CD4-positive, alpha-beta T cell (primary cell): ENCODE measurements at regions not wholly inside any gene's neighbourhood (a gene's known extent, or its start where the extent isn't known, plus 50 kb on each side); places are given as distances from the start of the nearest gene placed in this dataset.

Experiments
- ATAC-seq: fragments of 200-7000 bp; cut with Tn5 transposase; one replicate; pipeline ENCODE4 v1.10.0; 2022; ENCODE audit warnings: mild to moderate bottlenecking; ENCODE audit not compliant: poor library complexity
- CTCF ChIA-PET: fragments of 350-600 bp; sonication (Branson Sonifier 250); formaldehyde crosslinking; loops from one replicate; lab custom pipeline; 2021; ENCODE audit warnings: antibody characterized with exemption, inconsistent platforms; lab: Charles Lee
- POLR2A ChIA-PET: fragments of 350-600 bp; sonication (Branson Sonifier 250); formaldehyde crosslinking; loops from one replicate; lab custom pipeline; 2021; ENCODE audit warnings: antibody characterized with exemption, inconsistent platforms; lab: Charles Lee
- DNase-seq, 14 experiments: peaks; one replicate each; pipeline ENCODE4 v3.0.0-alpha.2; 2013 to 2020; ENCODE audit warnings: mixed read lengths in 2 of 14
- H3K27ac ChIP-seq, 2 donors: one replicate each; pipeline versions ENCODE4 v1.5.1 to v1.7.0; 2013; ENCODE audit warnings: low read length in 2 of 2, low read depth in 1 of 2, mild to moderate bottlenecking in 1 of 2
- H3K27me3 ChIP-seq, 2 experiments: 1 replicate in 1 of 2; 2 replicates in 1 of 2; pipeline versions ENCODE4 v1.6.1 to v1.7.0; 2013; ENCODE audit warnings: low read length in 2 of 2, control low read depth in 1 of 2, mild to moderate bottlenecking in 1 of 2, moderate library complexity in 1 of 2; ENCODE audit not compliant: insufficient read depth in 2 of 2, control insufficient read depth in 1 of 2
- H3K36me3 ChIP-seq: one replicate; pipeline ENCODE4 v1.6.1; 2013; ENCODE audit warnings: low read length, control low read depth; ENCODE audit not compliant: insufficient read depth
- H3K4me1 ChIP-seq: one replicate; pipeline ENCODE4 v1.6.1; 2013; ENCODE audit warnings: low read length, control low read depth; ENCODE audit not compliant: insufficient read depth
- H3K4me3 ChIP-seq: one replicate; pipeline ENCODE4 v1.5.1; 2013; ENCODE audit warnings: mild to moderate bottlenecking, low read length, moderate library complexity
- H3K9me3 ChIP-seq, 2 experiments: 1 replicate in 1 of 2; 2 replicates in 1 of 2; pipeline versions ENCODE4 v1.6.1 to v1.7.0; 2013; ENCODE audit warnings: low read length in 2 of 2, mild to moderate bottlenecking in 2 of 2, control low read depth in 1 of 2, moderate library complexity in 1 of 2; ENCODE audit not compliant: control insufficient read depth in 1 of 2, insufficient read depth in 1 of 2
- H3K27ac Mint-ChIP-seq: one replicate; pipeline ENCODE4 v1.8.0; 2020; ENCODE audit warnings: mixed read lengths
- H3K27me3 Mint-ChIP-seq: one replicate; pipeline ENCODE4 v1.8.0; 2021; ENCODE audit warnings: mixed read lengths
- H3K36me3 Mint-ChIP-seq: one replicate; pipeline ENCODE4 v1.8.0; 2021; ENCODE audit warnings: low read depth, mixed read lengths
- H3K4me1 Mint-ChIP-seq: one replicate; pipeline ENCODE4 v1.8.0; 2021; ENCODE audit warnings: low read depth, mixed read lengths
- H3K4me3 Mint-ChIP-seq: one replicate; pipeline ENCODE4 v1.8.0; 2020; ENCODE audit warnings: mild to moderate bottlenecking, mixed read lengths
- H3K9me3 Mint-ChIP-seq: one replicate; pipeline ENCODE4 v1.8.0; 2020; ENCODE audit warnings: mixed read lengths
- CTCF ChIP-seq: fragments of 200-600 bp; IDR thresholded peaks from one replicate; pipeline ENCODE4 v1.8.0; 2022; ENCODE audit warnings: antibody characterized with exemption, mild to moderate bottlenecking
- intact Hi-C, 2 experiments: fragments of 100-400 bp; cut with DNase I in 1 of 2; cut with micrococcal nuclease in 1 of 2; formaldehyde crosslinking; loops; one replicate each; pipeline versions ENCODE4 v1.15.1 to v1.9.0; 2023 to 2025; cut with DNase I, micrococcal nuclease

DNA sequence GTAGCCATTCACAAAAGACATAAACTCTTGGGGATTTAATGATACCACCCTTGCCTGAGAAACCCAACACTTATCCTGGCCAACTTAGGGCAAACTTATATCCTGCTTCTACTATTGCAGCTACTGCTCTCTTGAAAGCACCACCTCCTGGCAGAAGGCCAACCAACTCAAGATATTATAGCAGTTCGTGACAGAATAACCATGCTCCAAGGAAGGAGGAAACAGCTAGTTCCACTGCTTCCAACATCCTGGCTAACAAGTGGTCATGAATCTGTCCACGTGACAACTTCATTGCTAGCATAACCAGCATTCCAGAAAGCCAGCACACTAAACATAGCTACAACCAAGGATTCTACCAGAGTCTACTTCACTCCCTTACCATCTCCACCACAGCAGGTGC is 1037.5 kb downstream of the TBL1XR1 start:
- no peak for TF ChIP-seq CTCF

GRCh38 chr3:176155012-176155411 is 1042.3 kb downstream of the TBL1XR1 start:
- POLR2A ChIA-PET = no interaction called here
- H3K27me3 ChIP-seq = no peaks in the 10 kb centered on the region
- H3K9me3 ChIP-seq = peaks cover 4 to 10% of the 10 kb centered on the region in 2 experiments
- Mint-ChIP-seq H3K4me3 (no peak overlapping the region), H3K27ac (no peak overlapping the region), H3K9me3 (peaks cover 11% of the 10 kb centered on the region), H3K4me1 (no peaks in the 10 kb centered on the region), H3K36me3 (no peaks in the 10 kb centered on the region), H3K27me3 (no peaks in the 10 kb centered on the region)
- H3K4me3 ChIP-seq = no peak overlapping the region
- no peaks in the 10 kb centered on the region for H3K4me1 ChIP-seq
- DNase-seq (no peak), ATAC-seq (no peak)
- intact Hi-C loops = no loop called here
- H3K36me3 ChIP-seq = no peaks in the 10 kb centered on the region
- no peak for TF ChIP-seq CTCF
- CTCF ChIA-PET = no interaction called here
- H3K27ac ChIP-seq = no peak overlapping the region

More for the DNA sequence above, 1037.5 kb downstream of the TBL1XR1 start:
- Mint-ChIP-seq H3K27ac (no peak overlapping the region), H3K4me1 (no peaks in the 10 kb centered on the region), H3K36me3 (no peaks in the 10 kb centered on the region), H3K27me3 (no peaks in the 10 kb centered on the region), H3K4me3 (no peak overlapping the region), H3K9me3 (peaks cover 21% of the 10 kb centered on the region)
- ATAC-seq (no peak), DNase-seq (no peak)
- H3K9me3 ChIP-seq = peaks cover 4 to 10% of the 10 kb centered on the region in 2 experiments
- H3K4me1 ChIP-seq = no peaks in the 10 kb centered on the region
- POLR2A ChIA-PET = no interaction called here
- no peaks in the 10 kb centered on the region for H3K36me3 ChIP-seq
- H3K4me3 ChIP-seq = no peak overlapping the region
- intact Hi-C loops = no loop called here
- H3K27ac ChIP-seq = no peak overlapping the region
- H3K27me3 ChIP-seq = no peaks in the 10 kb centered on the region
- CTCF ChIA-PET = no interaction called here

DNA sequence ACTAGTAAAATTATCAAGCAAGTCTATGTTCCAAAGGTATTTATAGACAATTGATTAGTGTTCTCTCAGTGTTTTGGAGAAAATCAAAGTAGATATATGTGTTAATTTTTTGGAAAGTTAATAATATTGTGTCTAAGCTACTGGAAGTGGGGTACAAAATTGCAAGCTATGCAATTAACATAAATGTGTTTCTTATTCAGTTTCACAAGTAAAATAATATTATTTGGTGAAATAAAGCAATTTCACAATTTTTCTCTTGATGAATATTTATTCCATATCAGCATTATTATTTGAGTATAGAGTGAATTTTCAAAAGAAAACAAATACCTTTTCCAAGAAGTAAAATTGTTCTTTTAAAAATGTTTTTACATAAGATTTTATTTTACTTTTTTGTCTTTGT is 1047.7 kb downstream of the TBL1XR1 start:
- CTCF ChIA-PET = no interaction called here
- no peaks in the 10 kb centered on the region for H3K9me3 ChIP-seq
- TF ChIP-seq CTCF = no peak

More for the DNA sequence above, 1047.7 kb downstream of the TBL1XR1 start:
- POLR2A ChIA-PET = interaction anchor here (0.6 kb wide), 1 partner anchor 85 kb away, joined by 4 read pairs; no protein-coding TSS in a partner anchor
- ATAC-seq (no peak), DNase-seq (no peak)
- Histone ChIP-seq H3K4me3 (no peak overlapping the region), H3K27ac (no peak overlapping the region), H3K36me3 (no peaks in the 10 kb centered on the region), H3K4me1 (no peaks in the 10 kb centered on the region), H3K27me3 (no peaks in the 10 kb centered on the region)
- Mint-ChIP-seq H3K4me3 (no peak overlapping the region), H3K27me3 (no peaks in the 10 kb centered on the region), H3K36me3 (no peaks in the 10 kb centered on the region), H3K27ac (no peak overlapping the region), H3K4me1 (no peaks in the 10 kb centered on the region), H3K9me3 (peaks cover 2% of the 10 kb centered on the region)
- intact Hi-C loops = no loop called here
